Ovary (tissue), 7 donors: ENCODE measurements at regions not wholly inside any gene's neighbourhood (a gene's known extent, or its start where the extent isn't known, plus 50 kb on each side); places are given as distances from the start of the nearest gene placed in this dataset.

Source experiments
- DNase-seq, 5 donors: peaks; one replicate each; pipeline ENCODE4 v3.0.0-alpha.2; 2019 to 2020
- H3K27ac ChIP-seq, 2 donors: fragments of 200-600 bp; one replicate each; pipeline versions ENCODE4 v1.5.1 to v1.8.0; 2019 to 2022
- H3K27me3 ChIP-seq: fragments of 200-600 bp; one replicate; pipeline ENCODE4 v1.8.0; 2022
- H3K36me3 ChIP-seq: fragments of 200-600 bp; sonication (generic); one replicate; pipeline ENCODE4 v1.5.1; 2019
- H3K4me1 ChIP-seq: one replicate; pipeline ENCODE4 v1.8.1; 2013; ENCODE audit warnings: mild to moderate bottlenecking, moderate library complexity; ENCODE audit not compliant: insufficient read depth
- H3K4me3 ChIP-seq: fragments of 200-600 bp; sonication (generic); one replicate; pipeline ENCODE4 v1.5.1; 2017
- H3K9me3 ChIP-seq, 2 donors: fragments of 200-600 bp in 1 of 2; sonication (generic) in 1 of 2; one replicate each; pipeline versions ENCODE4 v1.5.1 to v1.8.1; 2013 to 2019; ENCODE audit warnings: mild to moderate bottlenecking in 1 of 2, moderate library complexity in 1 of 2
- CTCF ChIP-seq, 3 donors: fragments of 450-650 bp in 2 of 3; fragments of 200-600 bp in 1 of 3; IDR thresholded peaks; one replicate each; pipeline versions ENCODE4 v1.5.1 to v1.8.0; 2016 to 2022; ENCODE audit warnings: antibody characterized with exemption in 3 of 3, mild to moderate bottlenecking in 1 of 3
- EP300 ChIP-seq: sonication (generic); formaldehyde crosslinking; IDR thresholded peaks from one replicate; pipeline ENCODE4 v1.6.1; 2017; ENCODE audit warnings: antibody characterized with exemption
- POLR2A ChIP-seq: fragments of 450-650 bp; IDR thresholded peaks from one replicate; pipeline ENCODE4 v1.6.1; 2017; ENCODE audit warnings: antibody characterized with exemption, mild to moderate bottlenecking, moderate library complexity
- WGBS, 3 donors: extraction: QIAGEN DNeasy Blood & Tissue Kit in 1 of 3; methylation state at CpG; one replicate each; pipeline versions ENCODE4 v1.1.5 to v1.1.7; 2013 to 2017; 5-methylcytosine and 5-hydroxymethylcytosine counted together
- intact Hi-C, 4 donors: fragments of 100-400 bp; cut with DNase I; formaldehyde crosslinking; loops; one replicate each; pipeline versions ENCODE4 v1.11.0 to v1.15.1; 2022 to 2023
- donor health status: DM: no; HTN: no; CAD: no; lungs with moderate emphysema.
- donor health status: DM: no; HTN: no; CAD: no.
- donor health status: Bipolar disorder and iron deficiency.
- donor health status: DM: no; HTN: no; CAD: no.
- donor health status: DM: yes; HTN: yes; CAD: no.

GRCh38 chr12:107159384-107159900 is 66.1 kb upstream of the CRY1 start:
- TF ChIP-seq EP300 (no peak), POLR2A (no peak), CTCF (IDR thresholded peaks at IDR 0.05) (no peak)
- intact Hi-C loops: no loop called here
- no peak overlapping the region for H3K4me3 ChIP-seq
- H3K36me3 ChIP-seq: no peaks in the 10 kb centered on the region
- H3K27ac ChIP-seq: no peak overlapping the region
- no peaks in the 10 kb centered on the region for H3K9me3 ChIP-seq
- WGBS, 3 donors: 75 to 84% (median 82%) methylated on average over 2 of the region's 2 CpGs
- no peak for DNase-seq
- H3K4me1 ChIP-seq: no peaks in the 10 kb centered on the region
- no peaks in the 10 kb centered on the region for H3K27me3 ChIP-seq

GRCh38 chr12:107163413-107163812 is 70.1 kb upstream of the CRY1 start:
- WGBS, 3 donors: 73 to 79% (median 78%) methylated on average over 4 of the region's 4 CpGs
- Histone ChIP-seq H3K4me3 (no peak overlapping the region), H3K27ac (no peak overlapping the region), H3K4me1 (no peaks in the 10 kb centered on the region), H3K9me3 (no peaks in the 10 kb centered on the region), H3K36me3 (no peaks in the 10 kb centered on the region), H3K27me3 (no peaks in the 10 kb centered on the region)
- TF ChIP-seq CTCF (IDR thresholded peaks at IDR 0.05) (no peak), POLR2A (no peak)
- intact Hi-C loops: no loop called here
- DNase-seq: no peak

GRCh38 chr12:107164392-107164791 is 71.0 kb upstream of the CRY1 start:
- Histone ChIP-seq H3K4me3 (no peak overlapping the region), H3K27me3 (no peaks in the 10 kb centered on the region), H3K27ac (no peak overlapping the region), H3K9me3 (no peaks in the 10 kb centered on the region), H3K4me1 (no peaks in the 10 kb centered on the region), H3K36me3 (no peaks in the 10 kb centered on the region)
- TF ChIP-seq EP300: no peak
- TF ChIP-seq POLR2A: no peak
- no peak for TF ChIP-seq CTCF (IDR thresholded peaks at IDR 0.05)
- 40 to 45% (median 43%) methylated on average over 1 of the region's 1 CpG for WGBS, 3 donors
- DNase-seq: no peak
- intact Hi-C loops: no loop called here

GRCh38 chr12:107165581-107165980 is 72.2 kb upstream of the CRY1 start:
- DNase-seq: no peak
- TF ChIP-seq EP300 (no peak), POLR2A (no peak), CTCF (IDR thresholded peaks at IDR 0.05) (no peak)
- H3K9me3 ChIP-seq: no peaks in the 10 kb centered on the region
- H3K4me3 ChIP-seq: no peak overlapping the region
- H3K27ac ChIP-seq: no peak overlapping the region
- no peaks in the 10 kb centered on the region for H3K4me1 ChIP-seq
- WGBS, 3 donors: 80 to 85% (median 80%) methylated on average over 1 of the region's 1 CpG
- intact Hi-C loops: no loop called here
- no peaks in the 10 kb centered on the region for H3K36me3 ChIP-seq
- no peaks in the 10 kb centered on the region for H3K27me3 ChIP-seq

- TF ChIP-seq EP300: no peak
- no peak for TF ChIP-seq CTCF (IDR thresholded peaks at IDR 0.05)
- TF ChIP-seq POLR2A: no peak
- DNase-seq: no peak
- Histone ChIP-seq H3K27ac (no peak overlapping the region), H3K36me3 (no peaks in the 10 kb centered on the region), H3K4me3 (no peak overlapping the region), H3K9me3 (no peaks in the 10 kb centered on the region), H3K4me1 (no peaks in the 10 kb centered on the region), H3K27me3 (no peaks in the 10 kb centered on the region)
- intact Hi-C loops: no loop called here
- WGBS, 3 donors: 48 to 56% (median 54%) methylated on average over 3 of the region's 3 CpGs
Measured at GRCh38 chr12:107167756-107168155, 74.4 kb upstream of the CRY1 start.
